ENCODE measurements at regions not wholly inside any gene's neighbourhood (a gene's known extent, or its start where the extent isn't known, plus 50 kb on each side); places are given as distances from the start of the nearest gene placed in this dataset.

GRCh38 chr13:73687929-73688328 is 446.3 kb downstream of the KLF12 start:
- in situ Hi-C loops (cut with HindIII; ENCODE audit: low pct_unique_long_range_greater_than_20kb, low sequenced_read_pairs), result no loop called here
- TF ChIP-seq, protein P1, sequence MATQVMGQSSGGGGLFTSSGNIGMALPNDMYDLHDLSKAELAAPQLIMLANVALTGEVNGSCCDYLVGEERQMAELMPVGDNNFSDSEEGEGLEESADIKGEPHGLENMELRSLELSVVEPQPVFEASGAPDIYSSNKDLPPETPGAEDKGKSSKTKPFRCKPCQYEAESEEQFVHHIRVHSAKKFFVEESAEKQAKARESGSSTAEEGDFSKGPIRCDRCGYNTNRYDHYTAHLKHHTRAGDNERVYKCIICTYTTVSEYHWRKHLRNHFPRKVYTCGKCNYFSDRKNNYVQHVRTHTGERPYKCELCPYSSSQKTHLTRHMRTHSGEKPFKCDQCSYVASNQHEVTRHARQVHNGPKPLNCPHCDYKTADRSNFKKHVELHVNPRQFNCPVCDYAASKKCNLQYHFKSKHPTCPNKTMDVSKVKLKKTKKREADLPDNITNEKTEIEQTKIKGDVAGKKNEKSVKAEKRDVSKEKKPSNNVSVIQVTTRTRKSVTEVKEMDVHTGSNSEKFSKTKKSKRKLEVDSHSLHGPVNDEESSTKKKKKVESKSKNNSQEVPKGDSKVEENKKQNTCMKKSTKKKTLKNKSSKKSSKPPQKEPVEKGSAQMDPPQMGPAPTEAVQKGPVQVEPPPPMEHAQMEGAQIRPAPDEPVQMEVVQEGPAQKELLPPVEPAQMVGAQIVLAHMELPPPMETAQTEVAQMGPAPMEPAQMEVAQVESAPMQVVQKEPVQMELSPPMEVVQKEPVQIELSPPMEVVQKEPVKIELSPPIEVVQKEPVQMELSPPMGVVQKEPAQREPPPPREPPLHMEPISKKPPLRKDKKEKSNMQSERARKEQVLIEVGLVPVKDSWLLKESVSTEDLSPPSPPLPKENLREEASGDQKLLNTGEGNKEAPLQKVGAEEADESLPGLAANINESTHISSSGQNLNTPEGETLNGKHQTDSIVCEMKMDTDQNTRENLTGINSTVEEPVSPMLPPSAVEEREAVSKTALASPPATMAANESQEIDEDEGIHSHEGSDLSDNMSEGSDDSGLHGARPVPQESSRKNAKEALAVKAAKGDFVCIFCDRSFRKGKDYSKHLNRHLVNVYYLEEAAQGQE (IDR thresholded peaks at IDR 0.05; ENCODE audit: insufficient read depth in 1 of 2, low read depth in 2 of 2, low read length in 1 of 2), result no peak
- TF ChIP-seq SIN3A (IDR thresholded peaks at IDR 0.05; ENCODE audit: borderline replicate concordance, insufficient read depth, low read depth, low read length) (no peak), POLR2AphosphoS5 (IDR thresholded peaks at IDR 0.05; ENCODE audit: low read depth, low read length) (no peak), TCF7L2 (IDR thresholded peaks at IDR 0.05; ENCODE audit: low read depth, low read length) (no peak), CTCF (IDR thresholded peaks at IDR 0.05) (no peak)
- no peaks in the 10 kb centered on the region for H3K4me1 ChIP-seq (ENCODE audit: control insufficient read depth, insufficient read depth, low read length)
- H3K36me3 ChIP-seq (ENCODE audit: control insufficient read depth, insufficient read depth, low read length), result no peaks in the 10 kb centered on the region
- intact Hi-C loops (cut with micrococcal nuclease; ENCODE audit: unreplicated experiment), result no loop called here
- no peak overlapping the region for H3K4me3 ChIP-seq (ENCODE audit: low read depth in 2 of 2, low read length in 2 of 2)
- ChIA-PET CTCF (no interaction called here), POLR2A (no interaction called here)
- no peak overlapping the region for H3K27ac ChIP-seq (ENCODE audit: low read length)
- BruUV-seq (replicated peaks), result no TSS peak
- DNase-seq (ENCODE audit: low read depth, low spot score) (no peak), ATAC-seq (no peak)
- no peaks in the 10 kb centered on the region for H3K9me3 ChIP-seq (ENCODE audit: control insufficient read depth, insufficient read depth, low read depth, low read length)
- H3K27me3 ChIP-seq (ENCODE audit: control insufficient read depth, insufficient read depth, low read length), result no peaks in the 10 kb centered on the region

- TF ChIP-seq POLR2AphosphoS5 (IDR thresholded peaks at IDR 0.05; ENCODE audit: low read depth, low read length), result no peak
- TF ChIP-seq TCF7L2 (IDR thresholded peaks at IDR 0.05; ENCODE audit: low read depth, low read length), result no peak
- TF ChIP-seq, protein P1 (IDR thresholded peaks at IDR 0.05; ENCODE audit: insufficient read depth in 1 of 2, low read depth in 2 of 2, low read length in 1 of 2), result no peak
- no peak for TF ChIP-seq CTCF (IDR thresholded peaks at IDR 0.05)
- no peak for TF ChIP-seq SIN3A (IDR thresholded peaks at IDR 0.05; ENCODE audit: borderline replicate concordance, insufficient read depth, low read depth, low read length)
- H3K36me3 ChIP-seq (ENCODE audit: control insufficient read depth, insufficient read depth, low read length), result no peaks in the 10 kb centered on the region
- BruUV-seq (replicated peaks), result no TSS peak
- intact Hi-C loops (cut with micrococcal nuclease; ENCODE audit: unreplicated experiment), result no loop called here
- no peaks in the 10 kb centered on the region for H3K9me3 ChIP-seq (ENCODE audit: control insufficient read depth, insufficient read depth, low read depth, low read length)
- H3K27me3 ChIP-seq (ENCODE audit: control insufficient read depth, insufficient read depth, low read length), result no peaks in the 10 kb centered on the region
- DNase-seq (ENCODE audit: low read depth, low spot score), result no peak
- H3K4me1 ChIP-seq (ENCODE audit: control insufficient read depth, insufficient read depth, low read length), result no peaks in the 10 kb centered on the region
- in situ Hi-C loops (cut with HindIII; ENCODE audit: low pct_unique_long_range_greater_than_20kb, low sequenced_read_pairs), result no loop called here
- H3K27ac ChIP-seq (ENCODE audit: low read length), result no peak overlapping the region
- CTCF ChIA-PET, result no interaction called here
- H3K4me3 ChIP-seq (ENCODE audit: low read depth in 2 of 2, low read length in 2 of 2), result no peak overlapping the region
- POLR2A ChIA-PET, result no interaction called here
- no peak for ATAC-seq
Observed at GRCh38 chr13:73687087-73687486, 447.1 kb downstream of the KLF12 start.
